ENCODE measurements at regions not wholly inside any gene's neighbourhood (a gene's known extent, or its start where the extent isn't known, plus 50 kb on each side); places are given as distances from the start of the nearest gene placed in this dataset.

- TF ChIP-seq POLR2A (IDR thresholded peaks at IDR 0.05; ENCODE audit: low read length) (no peak), REST (IDR thresholded peaks at IDR 0.05) (no peak), CTCF (IDR thresholded peaks at IDR 0.05) (no peak), RCOR1 (IDR thresholded peaks at IDR 0.05; ENCODE audit: low read depth, low read length) (no peak), BCL3 (IDR thresholded peaks at IDR 0.05) (no peak), USF2 (IDR thresholded peaks at IDR 0.05) (no peak), ZSCAN20 (CRISPR knock-in tag; IDR thresholded peaks at IDR 0.05) (no peak), FOSL2 (IDR thresholded peaks at IDR 0.05) (no peak), FOSL2 (CRISPR knock-in tag; IDR thresholded peaks at IDR 0.05) (no peak), SMC3 (IDR thresholded peaks at IDR 0.05) (no peak)
These were observed 50.8 kb upstream of the PRR23E start for GRCh38 chr3:127141921-127142730.

Measured in A549 (cell line).